LHCN-M2 (cell line): ENCODE measurements at regions not wholly inside any gene's neighbourhood (a gene's known extent, or its start where the extent isn't known, plus 50 kb on each side); places are given as distances from the start of the nearest gene placed in this dataset.

Experiments
- DNase-seq: peaks from one replicate; pipeline ENCODE4 v3.0.0-alpha.2; 2012; ENCODE audit warnings: low read depth

GRCh38 chr10:94043431-94043990 is 49.8 kb downstream of the PLCE1 start:
- DNase-seq = peak; percentile 66

- DNase-seq = no peak
Observed at GRCh38 chr10:94046098-94046497, 52.4 kb downstream of the PLCE1 start.

GRCh38 chr10:94047293-94047692 is 53.6 kb downstream of the PLCE1 start:
- DNase-seq = no peak

DNA sequence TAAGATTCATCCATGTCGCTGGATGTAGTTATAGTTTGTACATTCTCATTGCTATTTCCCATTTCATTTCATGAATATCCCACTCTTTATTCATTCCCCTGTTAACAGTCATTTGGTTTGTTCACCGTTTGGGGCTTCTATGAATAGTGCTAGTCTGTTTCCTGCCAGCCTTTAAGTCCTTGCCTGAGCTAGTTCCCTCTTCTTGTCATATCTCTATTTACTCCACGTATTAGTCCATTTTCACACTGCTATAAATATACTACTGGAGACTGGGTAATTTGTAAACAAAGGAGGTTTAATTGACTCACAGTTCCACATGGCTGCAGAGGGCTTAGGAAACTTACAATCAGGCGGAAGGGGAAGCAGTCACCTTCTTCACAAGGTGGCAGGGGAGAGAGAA is 56.2 kb downstream of the PLCE1 start:
- DNase-seq = no peak

DNA sequence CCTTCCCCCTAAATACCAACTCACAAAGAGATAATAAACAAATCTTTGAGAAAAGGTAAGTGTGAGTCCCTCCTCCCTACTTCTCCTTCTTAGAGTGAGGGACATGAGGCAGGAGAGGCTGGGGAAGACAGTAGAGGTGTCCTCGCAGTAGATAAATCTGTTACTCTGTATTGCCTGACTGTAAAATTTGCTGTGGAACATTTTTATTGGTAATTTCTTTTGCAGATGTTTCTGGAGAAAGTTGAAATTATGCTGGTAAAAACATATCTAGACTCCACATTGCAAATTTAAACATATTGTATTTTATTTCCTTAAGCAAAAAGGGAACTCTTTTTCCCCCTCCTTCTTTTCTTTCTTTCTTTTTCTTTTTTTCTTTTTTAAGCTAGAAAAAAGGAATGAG is 58.5 kb downstream of the PLCE1 start:
- DNase-seq = no peak

DNA sequence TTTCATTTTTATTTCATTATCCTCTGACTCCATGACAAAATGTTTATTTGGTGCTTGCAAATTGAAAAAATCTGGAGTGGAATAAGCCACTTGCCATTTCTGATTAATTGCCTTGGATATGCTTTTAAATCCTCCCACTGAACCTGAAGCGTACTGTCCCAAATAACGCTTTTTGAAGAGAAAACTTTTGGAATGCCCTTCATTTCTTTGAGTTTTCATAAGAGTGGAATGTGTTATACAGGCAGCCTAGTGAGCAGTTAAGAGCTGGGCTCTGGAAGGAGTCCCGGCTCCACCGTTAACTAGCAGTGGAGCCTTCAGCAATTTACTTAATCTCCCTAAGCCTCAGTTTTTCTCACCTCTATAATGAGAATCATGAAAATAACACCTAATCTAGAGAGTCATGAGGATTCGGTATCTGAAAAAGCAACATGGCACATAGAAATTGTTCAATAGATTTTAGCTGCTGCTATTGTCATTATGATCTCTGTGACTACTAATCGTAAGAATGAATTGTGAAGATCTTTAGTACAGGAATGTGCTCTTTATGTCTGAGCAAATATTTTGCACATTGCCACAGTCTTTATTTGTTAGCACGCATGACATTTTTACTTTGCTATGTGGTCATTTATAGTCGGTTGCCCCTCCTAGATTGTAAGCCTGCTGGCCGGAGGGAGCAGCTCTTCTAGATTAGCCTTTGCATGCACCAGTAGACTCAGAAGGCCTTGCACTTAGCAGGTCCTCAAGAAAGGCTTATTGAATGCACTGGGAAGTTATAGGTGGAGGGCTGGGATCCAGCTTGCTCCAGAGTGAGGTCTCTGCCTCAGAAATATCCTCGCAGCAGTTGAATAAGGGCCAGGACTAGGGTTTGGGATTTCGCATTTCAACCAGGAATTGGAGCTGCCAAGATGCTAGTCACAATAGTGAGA is 59.4 kb downstream of the PLCE1 start:
- no peak for DNase-seq

GRCh38 chr10:94059178-94059883 is 65.6 kb downstream of the PLCE1 start:
- DNase-seq = peak; percentile 54

DNA sequence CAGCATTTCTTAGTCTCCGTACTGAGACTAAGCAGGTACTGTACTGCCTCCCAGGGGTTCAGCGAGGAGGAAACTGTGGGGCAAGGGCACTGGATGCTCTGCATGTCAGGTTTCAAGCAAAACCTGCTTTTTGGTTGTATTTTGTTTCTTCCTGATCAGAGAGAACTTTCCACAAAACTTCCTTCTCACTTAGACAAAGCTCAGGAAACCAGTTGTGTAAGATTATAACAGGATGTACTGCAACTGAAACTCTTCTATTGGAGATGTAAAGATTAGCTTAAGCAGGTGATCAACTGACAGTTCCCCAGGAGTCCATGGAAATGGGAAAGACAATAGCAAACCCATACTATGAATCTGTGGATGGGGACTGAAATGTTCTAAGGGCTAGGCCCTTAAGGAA is 67.3 kb downstream of the PLCE1 start:
- DNase-seq = no peak

DNA sequence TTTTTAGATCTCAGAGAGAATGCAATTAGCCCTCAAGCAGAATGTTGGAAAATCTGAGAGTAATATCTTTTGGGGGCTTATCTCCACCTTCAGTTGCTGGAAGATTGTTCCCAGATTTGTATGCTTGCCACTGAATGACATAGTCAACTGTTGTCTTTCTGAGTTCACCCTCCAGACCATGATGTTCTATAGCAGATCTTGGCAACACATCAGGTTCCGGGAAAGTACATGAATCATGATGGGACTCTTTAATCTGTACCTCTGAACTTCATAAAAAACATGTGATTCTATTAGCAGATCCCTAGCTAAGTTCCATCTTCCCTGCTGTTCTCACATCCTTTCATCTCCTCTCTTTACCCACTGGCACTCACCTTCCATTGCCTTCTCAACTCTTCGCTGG is 68.9 kb downstream of the PLCE1 start:
- peak; percentile 85 for DNase-seq

DNA sequence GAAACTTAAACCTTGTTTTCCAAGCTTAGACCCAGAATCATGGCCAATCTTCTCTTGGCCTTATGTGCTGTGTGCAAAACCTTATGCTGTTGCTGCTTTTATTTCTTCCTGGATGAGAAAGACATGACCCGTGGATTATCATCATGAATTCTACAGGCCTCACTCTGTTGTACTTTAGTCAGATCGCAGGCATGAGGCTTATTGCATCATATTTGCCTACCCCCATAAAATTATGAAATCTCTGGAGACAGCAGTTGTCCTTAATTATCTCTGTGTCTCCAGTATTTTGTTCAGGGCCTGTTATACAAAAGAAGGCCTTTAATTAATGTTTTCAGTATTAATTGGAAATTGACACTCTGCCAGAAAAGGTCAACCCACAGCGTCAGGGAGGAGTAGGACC is 71.6 kb downstream of the PLCE1 start:
- DNase-seq = peak; percentile 49

DNA sequence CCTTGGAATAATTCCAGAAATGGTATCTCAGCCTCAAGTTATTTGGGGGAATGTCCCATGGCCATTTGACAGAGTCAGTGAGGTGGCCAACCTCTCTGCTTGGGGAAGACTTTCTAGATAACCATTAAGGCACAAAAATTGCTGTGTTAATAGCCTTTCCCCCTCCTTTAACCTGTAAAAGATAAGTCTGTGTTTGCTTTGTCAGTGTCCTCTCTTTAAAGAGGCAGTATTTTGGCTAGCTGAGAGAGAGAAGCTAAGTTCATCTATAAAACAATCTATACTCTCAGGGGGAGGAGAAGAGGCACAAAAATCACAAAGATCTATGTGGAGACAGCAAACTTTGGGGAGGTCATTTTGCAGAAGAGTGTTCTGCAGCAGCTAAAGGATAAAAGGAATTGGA is 72.1 kb downstream of the PLCE1 start:
- no peak for DNase-seq

DNA sequence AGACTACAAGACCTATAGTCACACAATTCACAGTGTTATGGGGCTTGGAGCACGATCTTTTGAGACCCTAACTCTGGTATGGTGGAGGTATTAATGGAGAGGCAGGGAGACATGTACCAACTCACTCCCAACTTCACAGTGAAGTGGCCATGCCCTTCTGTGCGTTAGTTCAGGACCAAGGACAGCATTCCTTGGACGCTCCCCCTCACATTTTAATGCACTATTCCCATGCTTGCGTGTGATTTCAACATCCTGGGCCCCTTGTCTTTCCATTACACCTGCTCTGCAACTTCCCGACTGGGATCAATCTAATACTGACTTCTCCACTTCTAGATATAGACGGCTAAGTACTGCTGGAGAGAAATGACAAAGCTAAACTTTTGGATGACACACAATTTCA is 72.7 kb downstream of the PLCE1 start:
- peak; percentile 62 for DNase-seq

DNA sequence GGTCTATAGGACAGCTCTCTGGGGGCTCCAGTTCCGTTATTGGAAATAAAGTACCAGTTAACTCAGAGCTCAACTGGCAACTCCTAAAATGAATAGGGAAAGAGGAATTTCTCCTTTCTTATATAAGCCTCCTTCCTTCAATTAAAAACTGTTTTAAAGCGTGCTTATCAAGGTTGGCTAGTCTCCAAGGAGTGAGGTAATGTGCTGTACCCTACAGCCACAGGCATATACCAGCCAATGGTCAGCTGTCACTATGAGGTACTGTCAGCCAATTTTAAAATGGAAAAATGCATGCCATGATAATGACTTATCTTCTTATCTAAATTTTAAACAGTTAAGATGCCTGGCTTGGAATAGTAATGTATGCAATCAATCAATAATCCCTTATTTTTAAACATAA is 76.2 kb downstream of the PLCE1 start:
- DNase-seq = peak; percentile 24

GRCh38 chr10:94074462-94074861 is 80.7 kb downstream of the PLCE1 start:
- DNase-seq = no peak

DNA sequence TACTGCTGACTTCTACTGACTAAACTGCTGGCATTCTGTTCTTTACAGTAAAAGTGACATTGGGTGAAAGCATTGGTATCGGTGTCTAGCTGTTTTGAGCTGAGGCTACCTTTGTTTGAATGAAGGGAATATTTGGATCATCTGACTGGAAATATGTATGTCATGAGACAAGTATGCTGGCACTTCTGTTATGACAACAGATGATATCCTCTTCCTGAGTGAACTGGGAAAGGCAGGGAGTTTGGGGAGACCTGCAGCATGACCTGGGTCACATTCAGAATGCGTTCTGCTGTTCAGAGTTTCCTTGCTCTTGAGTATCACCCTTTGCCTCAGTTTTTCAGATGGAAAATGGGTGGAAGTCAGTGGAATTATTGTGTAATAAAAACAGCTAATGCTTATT is 81.8 kb downstream of the PLCE1 start:
- no peak for DNase-seq

DNA sequence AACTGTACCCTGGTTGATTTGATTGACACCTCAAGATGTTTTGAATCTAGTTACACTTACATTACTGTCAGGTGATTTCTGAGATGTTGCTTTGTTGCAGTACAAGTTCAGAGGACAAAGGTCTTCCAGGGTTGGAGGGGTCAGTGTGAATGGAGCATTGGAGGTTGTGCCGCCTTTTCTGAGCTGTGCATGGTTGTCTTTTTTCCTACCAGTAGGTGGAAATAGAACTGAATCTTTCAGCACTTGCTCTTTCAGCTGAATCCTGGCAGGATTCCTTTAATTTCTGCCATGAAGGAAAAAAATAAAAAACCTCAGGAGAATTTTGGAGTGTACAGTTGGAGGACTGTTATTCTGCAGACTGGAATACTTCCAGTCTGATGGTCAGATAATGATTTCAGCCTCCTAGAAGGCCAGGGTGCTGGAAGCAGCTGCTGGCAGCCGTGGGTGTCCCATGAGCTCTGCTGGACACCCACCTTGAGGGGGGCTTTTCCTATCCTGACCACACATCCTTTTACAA is 82.7 kb downstream of the PLCE1 start:
- DNase-seq = peak; percentile 76

DNA sequence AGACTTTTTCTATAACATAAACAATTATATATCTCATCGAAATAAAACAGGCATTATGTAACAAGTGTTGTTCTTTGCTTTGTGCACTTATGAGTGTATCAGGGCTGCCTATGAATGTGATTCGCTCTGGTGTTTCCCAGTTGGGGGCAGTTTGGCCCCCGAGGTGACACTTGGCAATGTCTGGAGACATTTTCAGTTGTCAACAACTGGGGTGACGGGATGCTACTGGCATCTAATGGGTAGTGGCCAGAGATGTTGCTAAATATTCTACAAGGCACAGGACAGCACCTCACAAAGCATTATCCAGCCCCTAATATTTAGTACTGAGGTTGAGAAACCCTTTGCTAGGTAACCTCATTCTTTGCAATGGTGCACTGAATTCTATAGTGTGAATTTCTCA is 83.3 kb downstream of the PLCE1 start:
- DNase-seq = no peak

DNA sequence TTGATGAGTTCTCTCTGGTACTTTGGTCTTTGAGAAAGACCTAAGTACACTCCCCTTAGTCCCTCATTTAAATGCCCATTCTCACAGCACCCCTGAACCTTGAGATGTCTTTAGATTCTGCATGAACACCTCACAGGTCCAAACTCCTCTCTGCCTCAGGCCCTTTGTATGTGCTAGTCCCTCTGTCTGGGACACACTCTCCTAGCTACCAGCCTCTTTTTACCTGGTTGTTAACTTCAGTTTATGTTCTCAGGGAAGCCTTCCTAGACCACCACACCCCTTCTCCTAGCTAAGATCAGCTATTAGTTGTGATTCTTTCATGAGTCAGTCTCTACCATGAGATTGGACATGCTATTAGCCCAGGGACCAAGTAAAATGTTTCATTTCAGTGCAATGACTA is 86.4 kb downstream of the PLCE1 start:
- no peak for DNase-seq

DNA sequence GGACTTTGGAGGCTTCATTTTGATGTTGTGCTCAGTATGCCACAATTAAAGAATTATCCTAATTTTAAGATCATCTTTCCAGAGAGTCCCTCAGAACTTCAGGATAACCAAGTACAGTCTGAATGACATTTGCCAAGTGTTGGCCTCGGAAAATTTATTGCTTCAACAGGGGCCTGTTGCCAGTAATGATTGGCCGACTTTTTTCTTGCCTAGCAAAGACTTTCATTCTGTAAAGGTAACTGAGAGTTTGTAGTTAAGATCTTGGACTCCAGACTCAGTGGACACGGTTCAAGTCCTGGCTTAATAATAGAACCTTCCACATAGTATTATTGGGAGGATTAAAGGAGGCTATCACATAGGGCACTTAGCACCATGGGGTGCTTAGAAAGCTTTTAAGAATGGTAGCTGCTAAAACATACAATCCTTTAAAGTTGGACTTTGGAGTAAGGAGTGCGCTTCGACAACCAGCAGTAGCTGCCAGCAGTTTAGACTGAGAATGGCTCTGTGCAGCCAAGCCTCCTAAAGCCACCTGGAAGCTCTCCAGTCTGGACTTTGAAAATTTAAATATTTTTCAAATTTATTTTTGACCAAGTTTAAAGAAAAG is 90.0 kb downstream of the PLCE1 start:
- no peak for DNase-seq

DNA sequence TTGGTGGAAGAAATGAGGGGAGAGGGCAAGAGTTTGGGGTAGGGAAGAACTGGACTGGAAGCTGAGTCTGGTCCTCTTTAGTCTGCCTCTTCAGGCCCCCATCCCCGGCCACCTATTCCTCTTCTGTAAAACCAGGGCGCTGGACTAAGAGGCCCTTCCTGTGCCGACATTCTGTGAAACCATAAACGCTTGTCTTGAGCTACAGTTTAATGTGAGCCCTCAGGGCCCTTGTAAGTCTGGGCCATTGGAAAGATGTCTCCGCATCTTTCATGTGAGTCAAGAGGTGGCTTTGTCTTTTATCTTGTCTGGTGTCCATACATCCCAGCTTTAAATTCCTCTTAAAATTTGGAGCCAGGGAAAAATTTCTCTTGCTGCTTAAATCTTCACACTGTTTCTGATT is 90.6 kb downstream of the PLCE1 start:
- no peak for DNase-seq

GRCh38 chr10:94085288-94085687 is 91.6 kb downstream of the PLCE1 start:
- no peak for DNase-seq
